Calu3 (cell line): ENCODE measurements at regions not wholly inside any gene's neighbourhood (a gene's known extent, or its start where the extent isn't known, plus 50 kb on each side); places are given as distances from the start of the nearest gene placed in this dataset.

Source experiments
- BruUV-seq: library from RNA; stranded (reverse); fragments of 400-500 nt; replicated peaks from 2 replicates; lab custom pipeline; 2021; lab: Mats Ljungman, UMichigan
- CTCF ChIA-PET: fragments of 300-600 bp; sonication (Branson Sonifier 250); formaldehyde crosslinking; loops from one replicate; lab custom pipeline; 2022; ENCODE audit warnings: antibody characterized with exemption; lab: Charles Lee
- DNase-seq: peaks from one replicate; pipeline ENCODE4 v3.0.0; 2022
- H3K27ac Mint-ChIP-seq: one replicate; pipeline ENCODE4 v1.8.0; 2022; ENCODE audit warnings: mixed read lengths; ENCODE audit not compliant: unreplicated experiment
- H3K27me3 Mint-ChIP-seq: one replicate; pipeline ENCODE4 v1.8.0; 2022; ENCODE audit warnings: mixed read lengths; ENCODE audit not compliant: unreplicated experiment
- H3K36me3 Mint-ChIP-seq: one replicate; pipeline ENCODE4 v1.8.0; 2022; ENCODE audit warnings: mild to moderate bottlenecking, moderate library complexity, mixed read lengths; ENCODE audit not compliant: insufficient read depth, unreplicated experiment
- H3K4me1 Mint-ChIP-seq: one replicate; pipeline ENCODE4 v1.8.0; 2022; ENCODE audit warnings: mild to moderate bottlenecking, low read depth, mixed read lengths; ENCODE audit not compliant: unreplicated experiment
- H3K4me3 Mint-ChIP-seq: one replicate; pipeline ENCODE4 v1.8.0; 2022; ENCODE audit warnings: mild to moderate bottlenecking, low read depth, moderate library complexity, mixed read lengths; ENCODE audit not compliant: unreplicated experiment
- H3K9me3 Mint-ChIP-seq: one replicate; pipeline ENCODE4 v1.8.0; 2022; ENCODE audit warnings: low read depth, mixed read lengths; ENCODE audit not compliant: unreplicated experiment
- CTCF ChIP-seq: fragments of 200-600 bp; IDR thresholded peaks from one replicate; pipeline ENCODE4 v1.8.0; 2022; ENCODE audit warnings: antibody characterized with exemption; ENCODE audit not compliant: unreplicated experiment
- intact Hi-C: fragments of 100-400 bp; cut with micrococcal nuclease; formaldehyde crosslinking; loops from one replicate; pipeline ENCODE4 v1.10.0; 2022; ENCODE audit not compliant: unreplicated experiment

- intact Hi-C loops = no loop called here
- Mint-ChIP-seq H3K27me3 (peaks cover 97% of the 10 kb centered on the region), H3K27ac (no peak overlapping the region), H3K4me1 (no peaks in the 10 kb centered on the region), H3K36me3 (no peaks in the 10 kb centered on the region), H3K9me3 (peaks cover 3% of the 10 kb centered on the region), H3K4me3 (no peak overlapping the region)
- no peak for TF ChIP-seq CTCF
- no peak for DNase-seq
- BruUV-seq = no TSS peak
- CTCF ChIA-PET = interaction anchor here (1.7 kb wide), 1 partner anchor 42 kb away, joined by 4 read pairs; no protein-coding TSS in a partner anchor
Observed at GRCh38 chr2:121855510-121855909, 100.1 kb downstream of the TSN start.

- TF ChIP-seq CTCF = no peak
- intact Hi-C loops = no loop called here
- BruUV-seq = no TSS peak
- CTCF ChIA-PET = no interaction called here
- DNase-seq = no peak
- H3K4me3 Mint-ChIP-seq = no peak overlapping the region
- no peaks in the 10 kb centered on the region for H3K4me1 Mint-ChIP-seq
- peaks cover 3% of the 10 kb centered on the region for H3K9me3 Mint-ChIP-seq
- H3K27me3 Mint-ChIP-seq = peaks cover 97% of the 10 kb centered on the region
- H3K36me3 Mint-ChIP-seq = no peaks in the 10 kb centered on the region
- H3K27ac Mint-ChIP-seq = no peak overlapping the region
Observed at GRCh38 chr2:121856360-121856759, 100.9 kb downstream of the TSN start.

- no TSS peak for BruUV-seq
- Mint-ChIP-seq H3K27me3 (peaks cover 93% of the 10 kb centered on the region), H3K4me3 (no peak overlapping the region), H3K9me3 (peaks cover 1% of the 10 kb centered on the region), H3K4me1 (no peaks in the 10 kb centered on the region), H3K27ac (no peak overlapping the region), H3K36me3 (no peaks in the 10 kb centered on the region)
- CTCF ChIA-PET = no interaction called here
- intact Hi-C loops = no loop called here
- no peak for DNase-seq
- TF ChIP-seq CTCF = no peak
Observed at GRCh38 chr2:121858369-121858768, 102.9 kb downstream of the TSN start.

GRCh38 chr2:121858847-121859246, 103.4 kb downstream of the TSN start:
- no TSS peak for BruUV-seq
- intact Hi-C loops = no loop called here
- H3K4me1 Mint-ChIP-seq = no peaks in the 10 kb centered on the region
- H3K4me3 Mint-ChIP-seq = no peak overlapping the region
- H3K36me3 Mint-ChIP-seq = no peaks in the 10 kb centered on the region
- H3K27ac Mint-ChIP-seq = no peak overlapping the region
- H3K9me3 Mint-ChIP-seq = no peaks in the 10 kb centered on the region
- peaks cover 93% of the 10 kb centered on the region for H3K27me3 Mint-ChIP-seq
- no peak for DNase-seq
- no peak for TF ChIP-seq CTCF
- CTCF ChIA-PET = no interaction called here
